B cell (primary cell): ENCODE measurements at regions not wholly inside any gene's neighbourhood (a gene's known extent, or its start where the extent isn't known, plus 50 kb on each side); places are given as distances from the start of the nearest gene placed in this dataset.

Experiments
- ATAC-seq: fragments of 200-7000 bp; cut with Tn5 transposase; one replicate; pipeline ENCODE4 v1.10.0; 2021; ENCODE audit warnings: low read depth, mild to moderate bottlenecking, moderate number of reproducible peaks, moderate library complexity
- CTCF ChIA-PET: fragments of 350-600 bp; sonication (Branson Sonifier 250); formaldehyde crosslinking; loops from one replicate; lab custom pipeline; 2021; ENCODE audit warnings: antibody characterized with exemption, inconsistent platforms; lab: Charles Lee
- POLR2A ChIA-PET: fragments of 350-600 bp; sonication (Branson Sonifier 250); formaldehyde crosslinking; loops from one replicate; lab custom pipeline; 2021; ENCODE audit warnings: antibody characterized with exemption; lab: Charles Lee
- DNase-seq: peaks from one replicate; pipeline ENCODE4 v3.0.0; 2013
- H2AFZ ChIP-seq: 2 replicates; pipeline ENCODE4 v1.6.1; 2012; ENCODE audit warnings: mild to moderate bottlenecking, low read depth, low read length; ENCODE audit not compliant: insufficient read depth, poor library complexity, severe bottlenecking
- H3K27ac ChIP-seq, 2 donors: 1 replicate in 1 of 2; 2 replicates in 1 of 2; pipeline ENCODE4 v1.5.1; 2012 to 2013; ENCODE audit warnings: low read length in 2 of 2, mild to moderate bottlenecking in 2 of 2, moderate library complexity in 1 of 2
- H3K27me3 ChIP-seq, 4 experiments: fragments of 200-600 bp in 1 of 4; sonication (generic) in 1 of 4; replicated peaks in 1 of 4; 1 replicate in 2 of 4; 2 replicates in 2 of 4; pipeline versions ENCODE4 v1.6.1 to v1.7.0; 2013 to 2016; ENCODE audit warnings: low read length in 3 of 4, mild to moderate bottlenecking in 2 of 4, mixed read lengths in 1 of 4, moderate library complexity in 1 of 4; ENCODE audit not compliant: insufficient read depth in 4 of 4, control insufficient read depth in 3 of 4; ENCODE audit errors: control extremely low read depth in 1 of 4
- H3K36me3 ChIP-seq, 2 experiments: replicated peaks in 1 of 2; 1 replicate in 1 of 2; 2 replicates in 1 of 2; pipeline versions ENCODE4 v1.6.1 to v1.7.1; 2013; ENCODE audit warnings: low read length in 1 of 2; ENCODE audit not compliant: insufficient read depth in 2 of 2, control insufficient read depth in 1 of 2; ENCODE audit errors: control extremely low read depth in 1 of 2, extremely low read depth in 1 of 2
- H3K4me1 ChIP-seq, 2 donors: fragments of 200-600 bp in 1 of 2; sonication (generic) in 1 of 2; 1 replicate in 1 of 2; 2 replicates in 1 of 2; pipeline versions ENCODE4 v1.5.1 to v1.6.1; 2013 to 2017; ENCODE audit warnings: low read length in 2 of 2; ENCODE audit not compliant: control insufficient read depth in 2 of 2, insufficient read depth in 2 of 2
- H3K4me2 ChIP-seq: replicated peaks from 2 replicates; pipeline ENCODE3; 2012; ENCODE audit warnings: mild to moderate bottlenecking, low read depth, low read length; ENCODE audit not compliant: poor library complexity, severe bottlenecking
- H3K4me3 ChIP-seq, 5 experiments: fragments of 200-600 bp in 1 of 5; sonication (generic) in 1 of 5; 1 replicate in 3 of 5; 2 replicates in 2 of 5; pipeline versions ENCODE4 v1.5.1 to v1.7.0; 2011 to 2016; ENCODE audit warnings: low read length in 4 of 5, mild to moderate bottlenecking in 4 of 5, low read depth in 2 of 5, control low read depth in 1 of 5, moderate library complexity in 1 of 5; ENCODE audit not compliant: insufficient read depth in 1 of 5; ENCODE audit errors: control extremely low read depth in 1 of 5, extremely low read depth in 1 of 5
- H3K79me2 ChIP-seq: fragments of 200-600 bp; sonication (generic); one replicate; pipeline ENCODE4 v1.6.0; 2016; ENCODE audit warnings: low read length; ENCODE audit not compliant: control insufficient read depth, insufficient read depth
- H3K9ac ChIP-seq: fragments of 200-600 bp; sonication (generic); 2 replicates; pipeline ENCODE4 v1.6.1; 2017; ENCODE audit warnings: mild to moderate bottlenecking, low read length, moderate library complexity
- H3K9me3 ChIP-seq, 3 donors: one replicate each; pipeline versions ENCODE4 v1.6.1 to v1.7.1; 2013; ENCODE audit warnings: low read length in 2 of 3; ENCODE audit not compliant: control insufficient read depth in 2 of 3, insufficient read depth in 1 of 3; ENCODE audit errors: control extremely low read depth in 1 of 3
- H4K20me1 ChIP-seq: 2 replicates; pipeline ENCODE4 v1.6.0; 2012; ENCODE audit warnings: mild to moderate bottlenecking, low read length; ENCODE audit not compliant: insufficient read depth, control insufficient read depth, poor library complexity, severe bottlenecking
- H3K27ac Mint-ChIP-seq: one replicate; pipeline ENCODE4 v1.8.0; 2021; ENCODE audit warnings: mixed read lengths
- H3K27me3 Mint-ChIP-seq: one replicate; pipeline ENCODE4 v1.8.0; 2021; ENCODE audit warnings: mixed read lengths
- H3K4me1 Mint-ChIP-seq: one replicate; pipeline ENCODE4 v1.8.0; 2021; ENCODE audit warnings: mixed read lengths
- H3K4me3 Mint-ChIP-seq: one replicate; pipeline ENCODE4 v1.8.0; 2021; ENCODE audit warnings: mixed read lengths
- H3K9me3 Mint-ChIP-seq: one replicate; pipeline ENCODE4 v1.8.0; 2022; ENCODE audit warnings: mixed read lengths; ENCODE audit not compliant: insufficient read depth
- EZH2 ChIP-seq: IDR thresholded peaks from 2 replicates; pipeline ENCODE4 v1.6.1; 2012; ENCODE audit warnings: borderline replicate concordance, low read depth, mild to moderate bottlenecking, moderate library complexity, low read length; ENCODE audit not compliant: insufficient read depth, poor library complexity, severe bottlenecking
- WGBS: methylation state at CpG from one replicate; pipeline ENCODE4 v1.1.5; 2013; ENCODE audit warnings: missing lambda C conversion rate; ENCODE audit not compliant: insufficient coverage; 5-methylcytosine and 5-hydroxymethylcytosine counted together
- intact Hi-C: fragments of 100-400 bp; cut with micrococcal nuclease; formaldehyde crosslinking; loops from one replicate; pipeline ENCODE4 v1.10.0; 2022
- TF ChIP-seq, protein P1 (sequence below): fragments of 200-600 bp; IDR thresholded peaks from one replicate; pipeline ENCODE4 v1.8.0; 2022; ENCODE audit warnings: antibody characterized with exemption, mild to moderate bottlenecking

DNA sequence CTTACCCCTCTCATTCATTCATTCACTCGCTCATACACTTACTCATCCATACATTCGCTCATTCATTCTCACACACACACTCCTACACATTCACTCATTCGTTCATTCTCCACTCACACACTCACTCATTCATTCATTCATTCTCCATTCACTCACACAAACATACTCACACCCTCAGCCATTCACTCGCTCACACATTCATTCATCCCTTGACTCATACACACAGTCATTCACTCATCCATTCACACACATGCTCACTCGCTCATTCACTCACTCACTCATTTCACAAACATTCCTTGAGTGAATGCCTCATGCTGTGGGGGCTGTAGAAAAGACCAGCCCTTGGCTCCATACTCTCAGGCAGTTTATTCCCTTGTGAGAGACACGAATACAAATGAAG lies 151.1 kb upstream of the MAMLD1 start:
- no peaks in the 10 kb centered on the region for H3K36me3 ChIP-seq
- H3K4me1 ChIP-seq = no peaks in the 10 kb centered on the region
- no peak overlapping the region for H3K4me2 ChIP-seq
- Mint-ChIP-seq H3K4me3 (no peak overlapping the region), H3K9me3 (no peaks in the 10 kb centered on the region), H3K4me1 (no peaks in the 10 kb centered on the region), H3K27me3 (peaks cover 9% of the 10 kb centered on the region), H3K27ac (no peak overlapping the region)
- ChIA-PET CTCF (no interaction called here), POLR2A (no interaction called here)
- ATAC-seq (no peak), DNase-seq (no peak)
- no peak overlapping the region for H3K27ac ChIP-seq
- H3K4me3 ChIP-seq = no peak overlapping the region
- H3K27me3 ChIP-seq = no peaks in the 10 kb centered on the region
- no peaks in the 10 kb centered on the region for H3K79me2 ChIP-seq
- intact Hi-C loops = no loop called here
- TF ChIP-seq EZH2 = no peak
- TF ChIP-seq, protein P1, sequence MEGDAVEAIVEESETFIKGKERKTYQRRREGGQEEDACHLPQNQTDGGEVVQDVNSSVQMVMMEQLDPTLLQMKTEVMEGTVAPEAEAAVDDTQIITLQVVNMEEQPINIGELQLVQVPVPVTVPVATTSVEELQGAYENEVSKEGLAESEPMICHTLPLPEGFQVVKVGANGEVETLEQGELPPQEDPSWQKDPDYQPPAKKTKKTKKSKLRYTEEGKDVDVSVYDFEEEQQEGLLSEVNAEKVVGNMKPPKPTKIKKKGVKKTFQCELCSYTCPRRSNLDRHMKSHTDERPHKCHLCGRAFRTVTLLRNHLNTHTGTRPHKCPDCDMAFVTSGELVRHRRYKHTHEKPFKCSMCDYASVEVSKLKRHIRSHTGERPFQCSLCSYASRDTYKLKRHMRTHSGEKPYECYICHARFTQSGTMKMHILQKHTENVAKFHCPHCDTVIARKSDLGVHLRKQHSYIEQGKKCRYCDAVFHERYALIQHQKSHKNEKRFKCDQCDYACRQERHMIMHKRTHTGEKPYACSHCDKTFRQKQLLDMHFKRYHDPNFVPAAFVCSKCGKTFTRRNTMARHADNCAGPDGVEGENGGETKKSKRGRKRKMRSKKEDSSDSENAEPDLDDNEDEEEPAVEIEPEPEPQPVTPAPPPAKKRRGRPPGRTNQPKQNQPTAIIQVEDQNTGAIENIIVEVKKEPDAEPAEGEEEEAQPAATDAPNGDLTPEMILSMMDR = no peak
- H3K9me3 ChIP-seq = no peaks in the 10 kb centered on the region
- no peak overlapping the region for H3K9ac ChIP-seq
- H2AFZ ChIP-seq = no peak overlapping the region
- WGBS = 97% methylated on average over 3 of the region's 6 CpGs
- H4K20me1 ChIP-seq = no peaks in the 10 kb centered on the region

DNA sequence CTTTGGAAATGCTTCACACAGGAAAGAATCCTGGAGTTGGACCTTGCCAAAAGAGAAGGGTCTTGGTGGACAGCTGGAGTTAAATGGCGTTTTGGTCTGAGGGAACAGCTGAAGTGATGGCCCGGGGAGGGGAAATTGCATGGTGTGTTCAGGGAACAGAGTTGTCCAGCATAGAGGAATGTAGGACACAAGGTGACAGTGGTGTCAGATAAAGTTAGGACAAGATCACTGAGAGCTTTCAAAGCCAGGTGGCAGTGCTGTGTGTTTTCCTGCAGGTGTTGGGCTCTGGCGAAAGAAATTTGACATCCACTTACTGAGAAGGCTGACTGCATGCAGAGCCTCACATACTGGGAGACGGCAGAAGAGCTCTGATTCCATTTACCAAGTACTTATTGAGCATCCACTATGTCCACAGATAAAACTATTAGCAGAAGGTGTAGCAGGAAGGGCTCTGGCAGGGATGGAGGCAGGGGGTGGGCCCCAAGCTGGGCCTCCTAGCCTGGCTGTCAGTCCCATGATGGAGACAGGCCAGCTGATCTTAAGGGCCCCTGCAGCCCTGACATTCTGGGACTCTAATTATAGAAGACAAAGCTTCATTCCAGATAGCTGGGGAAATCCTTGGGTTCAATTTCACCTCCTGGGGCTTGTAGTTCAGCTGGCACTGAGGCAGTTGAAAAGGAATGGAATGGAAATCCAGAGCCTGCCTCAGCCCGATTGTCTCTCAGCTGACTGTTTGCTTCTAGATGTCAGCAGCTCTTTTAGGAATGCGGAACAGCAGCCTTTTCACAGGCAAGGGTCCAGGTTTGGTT lies 150.2 kb upstream of the MAMLD1 start:
- TF ChIP-seq, protein P1 = no peak
- no peak for TF ChIP-seq EZH2
- 89% methylated on average over 3 of the region's 6 CpGs for whole genome bisulfite sequencing
- no peak overlapping the region for H3K9ac ChIP-seq
- no peak overlapping the region for H3K4me2 ChIP-seq
- ChIA-PET CTCF (no interaction called here), POLR2A (no interaction called here)
- no peak overlapping the region for H3K27ac Mint-ChIP-seq
- H3K27me3 Mint-ChIP-seq = peaks cover 9% of the 10 kb centered on the region
- H3K4me1 Mint-ChIP-seq = no peaks in the 10 kb centered on the region
- H4K20me1 ChIP-seq = no peaks in the 10 kb centered on the region
- H3K27ac ChIP-seq = no peak overlapping the region
- no peaks in the 10 kb centered on the region for H3K9me3 Mint-ChIP-seq
- H3K9me3 ChIP-seq = no peaks in the 10 kb centered on the region
- intact Hi-C loops = no loop called here
- H3K4me3 ChIP-seq = no peak overlapping the region
- ATAC-seq (no peak), DNase-seq (no peak)
- no peaks in the 10 kb centered on the region for H3K4me1 ChIP-seq
- no peak overlapping the region for H3K4me3 Mint-ChIP-seq
- H3K27me3 ChIP-seq = no peaks in the 10 kb centered on the region
- no peaks in the 10 kb centered on the region for H3K36me3 ChIP-seq
- H3K79me2 ChIP-seq = no peaks in the 10 kb centered on the region
- H2AFZ ChIP-seq = no peak overlapping the region
